AG09319 (cell line): ENCODE measurements at regions not wholly inside any gene's neighbourhood (a gene's known extent, or its start where the extent isn't known, plus 50 kb on each side); places are given as distances from the start of the nearest gene placed in this dataset.

Experiments
- DNase-seq: peaks from one replicate; pipeline ENCODE4 v3.0.0-alpha.2; 2010; ENCODE audit warnings: low read depth; ENCODE audit errors: extremely low read depth
- TF ChIP-seq, protein P1 (sequence below): IDR thresholded peaks from 2 replicates; pipeline ENCODE4 v1.5.1; 2011; ENCODE audit warnings: low read depth, mild to moderate bottlenecking, inconsistent platforms, low read length, moderate library complexity

DNA sequence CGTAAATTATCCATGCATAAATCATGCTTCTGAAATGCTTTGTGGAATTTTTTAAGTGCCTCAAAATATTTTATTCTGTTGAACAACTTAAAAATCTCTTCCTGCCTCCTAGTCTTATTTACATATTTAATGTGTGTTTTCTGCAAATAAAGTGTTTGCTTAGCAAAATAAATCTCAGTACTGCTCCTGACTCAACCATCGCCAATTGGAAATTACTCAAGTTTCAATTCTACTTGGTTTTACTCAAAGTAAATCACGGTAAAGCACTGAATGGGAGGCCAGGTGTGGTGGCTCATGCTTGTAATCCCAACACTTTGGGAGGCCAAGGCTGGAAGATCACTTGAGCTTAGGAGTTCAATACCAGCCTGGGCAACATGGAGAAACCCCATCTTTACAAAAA is 152.2 kb upstream of the NR5A2 start:
- no peak for DNase-seq
- TF ChIP-seq, protein P1, sequence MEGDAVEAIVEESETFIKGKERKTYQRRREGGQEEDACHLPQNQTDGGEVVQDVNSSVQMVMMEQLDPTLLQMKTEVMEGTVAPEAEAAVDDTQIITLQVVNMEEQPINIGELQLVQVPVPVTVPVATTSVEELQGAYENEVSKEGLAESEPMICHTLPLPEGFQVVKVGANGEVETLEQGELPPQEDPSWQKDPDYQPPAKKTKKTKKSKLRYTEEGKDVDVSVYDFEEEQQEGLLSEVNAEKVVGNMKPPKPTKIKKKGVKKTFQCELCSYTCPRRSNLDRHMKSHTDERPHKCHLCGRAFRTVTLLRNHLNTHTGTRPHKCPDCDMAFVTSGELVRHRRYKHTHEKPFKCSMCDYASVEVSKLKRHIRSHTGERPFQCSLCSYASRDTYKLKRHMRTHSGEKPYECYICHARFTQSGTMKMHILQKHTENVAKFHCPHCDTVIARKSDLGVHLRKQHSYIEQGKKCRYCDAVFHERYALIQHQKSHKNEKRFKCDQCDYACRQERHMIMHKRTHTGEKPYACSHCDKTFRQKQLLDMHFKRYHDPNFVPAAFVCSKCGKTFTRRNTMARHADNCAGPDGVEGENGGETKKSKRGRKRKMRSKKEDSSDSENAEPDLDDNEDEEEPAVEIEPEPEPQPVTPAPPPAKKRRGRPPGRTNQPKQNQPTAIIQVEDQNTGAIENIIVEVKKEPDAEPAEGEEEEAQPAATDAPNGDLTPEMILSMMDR = no peak

DNA sequence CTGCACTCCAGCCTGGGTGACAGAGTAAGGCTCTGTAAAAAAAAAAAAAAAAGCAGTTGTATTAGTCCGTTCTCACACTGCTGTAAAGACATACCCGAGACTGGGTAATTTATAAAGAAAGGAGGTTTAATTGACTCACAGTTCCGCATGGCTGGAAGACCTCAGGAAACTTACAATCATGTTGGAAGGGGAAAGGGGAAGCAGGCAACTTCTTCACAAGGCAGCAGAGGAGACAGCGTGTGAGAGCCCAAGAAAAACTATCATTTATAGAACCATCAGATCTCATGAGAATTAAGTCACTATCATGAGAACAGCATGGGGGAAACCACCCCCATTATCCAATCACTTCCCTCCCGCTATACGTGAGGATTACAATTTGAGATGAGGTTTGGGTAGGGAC is 151.7 kb upstream of the NR5A2 start:
- no peak for DNase-seq
- TF ChIP-seq, protein P1 = no peak

DNA sequence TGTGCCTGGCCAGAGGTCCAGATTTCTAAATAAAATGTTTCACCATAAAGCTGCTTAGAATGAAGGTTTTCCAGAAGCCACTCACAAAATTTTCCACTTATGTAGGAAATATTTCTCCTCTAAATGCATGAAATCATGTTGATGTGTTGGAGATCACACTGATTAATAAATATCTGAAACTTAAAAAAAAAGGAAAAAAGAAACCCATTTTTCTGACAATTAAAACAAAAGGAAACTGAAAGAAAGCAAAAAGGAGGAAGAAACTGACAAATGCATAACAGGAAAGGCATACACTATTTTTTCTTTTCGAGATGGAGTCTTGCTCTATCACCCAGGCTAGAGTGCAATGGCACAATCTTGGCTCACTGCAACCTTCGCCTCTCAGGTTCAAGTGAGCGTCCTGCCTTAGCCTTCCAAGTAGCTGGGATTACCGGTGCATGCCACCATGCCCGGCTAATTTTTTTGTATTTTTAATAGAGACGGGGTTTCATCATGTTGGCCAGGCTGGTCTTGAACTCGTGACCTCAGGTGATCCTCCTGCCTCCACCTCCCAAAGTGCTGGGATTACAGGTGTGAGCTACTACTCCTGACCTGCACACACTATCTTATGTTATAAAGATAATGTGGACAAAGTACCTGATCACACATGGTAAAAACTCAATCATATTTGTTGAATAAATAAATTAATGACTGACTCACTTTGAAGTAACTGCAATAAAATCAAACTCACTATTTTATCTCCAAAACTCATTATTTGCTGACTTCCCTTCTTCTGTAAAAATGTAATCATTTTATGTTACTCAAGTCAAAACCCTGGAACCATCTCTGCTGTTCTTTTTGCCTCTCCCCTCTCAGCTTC is 149.8 kb upstream of the NR5A2 start:
- no peak for DNase-seq

DNA sequence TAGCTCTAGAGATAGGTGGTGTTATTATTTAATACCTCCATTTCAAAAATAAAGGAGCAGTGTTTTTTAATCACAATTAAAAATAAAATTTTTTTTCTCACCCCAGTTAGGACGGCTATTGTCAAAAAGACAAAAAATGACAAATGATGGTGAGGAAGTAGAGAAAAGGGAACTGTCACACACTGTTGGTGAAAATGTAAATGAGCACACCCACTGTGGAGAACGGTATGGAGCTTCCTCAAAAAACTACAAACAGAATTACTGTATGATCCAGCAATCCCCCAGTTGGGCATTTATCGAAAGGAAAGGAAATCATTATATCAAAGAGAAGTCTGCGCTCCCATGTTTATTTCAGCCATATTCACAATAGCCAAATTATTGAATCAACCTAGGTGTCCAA is 148.7 kb upstream of the NR5A2 start:
- TF ChIP-seq, protein P1 = no peak
- no peak for DNase-seq

More for the DNA sequence above, 149.8 kb upstream of the NR5A2 start:
- TF ChIP-seq, protein P1 = no peak

DNA sequence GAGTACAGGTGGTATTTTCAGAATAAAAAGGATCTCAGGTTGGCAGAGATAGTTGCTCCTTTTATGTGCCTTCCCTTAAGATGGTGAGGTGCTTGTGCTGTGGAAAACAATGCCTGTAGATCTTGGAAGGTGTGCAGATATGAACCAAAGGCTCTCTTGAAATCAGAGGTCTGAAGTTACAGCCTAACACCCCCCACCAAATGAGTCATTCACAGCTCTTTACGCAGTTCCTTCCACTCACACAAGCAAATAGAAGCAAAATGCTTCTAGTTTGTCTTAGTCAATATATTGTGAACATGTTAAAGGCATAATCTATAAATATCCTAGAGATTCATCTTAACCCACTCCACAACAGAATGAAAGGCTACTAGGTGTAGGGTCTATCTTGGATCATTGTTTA is 128.9 kb upstream of the NR5A2 start:
- DNase-seq = no peak

DNA sequence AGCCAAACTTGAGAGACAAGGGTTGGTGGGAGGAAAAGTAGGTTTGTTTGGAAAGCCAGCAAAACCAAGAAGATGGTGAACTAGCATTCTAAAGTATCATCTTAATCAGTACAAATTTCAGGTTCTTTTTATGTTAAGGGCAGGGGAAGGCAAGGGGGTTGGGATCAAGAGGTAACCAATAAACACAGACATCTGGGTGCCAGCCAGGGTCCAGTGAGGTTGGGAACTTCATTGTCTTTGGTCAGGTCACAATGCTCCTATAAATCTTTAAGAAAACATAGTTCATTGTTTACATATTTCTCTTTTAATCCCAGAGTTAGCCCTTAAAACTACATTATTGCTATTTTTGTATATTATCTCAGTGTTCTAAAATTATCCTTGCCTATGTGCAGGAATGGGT is 126.2 kb upstream of the NR5A2 start:
- DNase-seq = no peak
- TF ChIP-seq, protein P1 = no peak

More for the DNA sequence above, 128.9 kb upstream of the NR5A2 start:
- TF ChIP-seq, protein P1 = no peak

DNA sequence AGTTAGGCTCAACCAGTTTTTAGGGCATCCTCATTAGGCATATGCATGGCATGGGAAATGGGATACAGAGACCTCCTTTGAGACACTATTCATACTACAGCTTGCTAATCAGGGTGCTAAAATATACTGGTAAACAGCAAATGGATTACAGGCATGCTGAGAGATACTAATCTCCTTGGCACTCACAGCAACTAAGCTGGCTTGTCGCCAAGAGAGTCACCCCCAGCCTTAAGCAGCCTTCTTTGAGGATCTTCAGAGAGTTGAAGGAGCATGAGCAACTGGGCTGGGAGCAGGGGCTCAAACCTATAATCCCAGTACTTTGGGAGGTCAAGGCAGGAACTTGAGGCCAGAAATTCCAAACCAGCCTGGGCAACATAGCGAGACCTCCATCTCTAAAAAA is 120.1 kb upstream of the NR5A2 start:
- TF ChIP-seq, protein P1 = no peak
- no peak for DNase-seq
